ENCODE measurements at regions not wholly inside any gene's neighbourhood (a gene's known extent, or its start where the extent isn't known, plus 50 kb on each side); places are given as distances from the start of the nearest gene placed in this dataset.

DNA sequence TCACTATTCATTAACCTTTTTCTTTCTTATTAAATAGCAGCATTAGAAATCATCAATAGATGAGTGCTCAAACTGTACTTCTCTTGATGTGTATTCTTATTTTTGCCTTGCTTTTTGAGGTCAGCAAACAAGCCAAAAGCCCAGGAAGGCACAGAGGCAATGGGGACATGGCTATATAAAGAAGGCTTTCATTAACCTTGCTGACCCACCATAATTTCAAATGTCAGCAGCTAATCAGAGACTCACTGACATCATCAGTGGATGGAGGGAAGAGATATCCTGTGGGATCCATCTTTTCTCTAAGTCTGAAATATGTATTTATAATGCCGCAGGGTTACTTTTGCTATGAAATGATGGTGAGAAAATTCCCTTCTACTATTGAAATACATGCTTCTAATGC lies 1162.8 kb upstream of the ACVR2A start:
- Histone ChIP-seq H3K4me2 (ENCODE audit: low read length) (no peak overlapping the region), H3K36me3 (ENCODE audit: insufficient read depth, low read length) (no peaks in the 10 kb centered on the region), H3K9ac (ENCODE audit: low read length) (no peak overlapping the region), H3K4me3 (ENCODE audit: insufficient read depth, low read depth, low read length) (no peak overlapping the region), H3K27ac (ENCODE audit: low read depth, low read length) (no peak overlapping the region), H2AFZ (ENCODE audit: low read depth, low read length) (no peak overlapping the region), H3K79me2 (ENCODE audit: insufficient read depth, low read length) (no peaks in the 10 kb centered on the region), H3K27me3 (ENCODE audit: insufficient read depth, low read length) (no peaks in the 10 kb centered on the region), H3K4me1 (ENCODE audit: insufficient read depth, low read length) (no peaks in the 10 kb centered on the region), H4K20me1 (ENCODE audit: insufficient read depth, low read length) (no peaks in the 10 kb centered on the region), H3K9me3 (ENCODE audit: insufficient read depth, low read depth, low read length) (peaks cover 5% of the 10 kb centered on the region)
- no peak for TF ChIP-seq EZH2 (IDR thresholded peaks at IDR 0.05; ENCODE audit: insufficient read depth, low read length)
- TF ChIP-seq, protein P1, sequence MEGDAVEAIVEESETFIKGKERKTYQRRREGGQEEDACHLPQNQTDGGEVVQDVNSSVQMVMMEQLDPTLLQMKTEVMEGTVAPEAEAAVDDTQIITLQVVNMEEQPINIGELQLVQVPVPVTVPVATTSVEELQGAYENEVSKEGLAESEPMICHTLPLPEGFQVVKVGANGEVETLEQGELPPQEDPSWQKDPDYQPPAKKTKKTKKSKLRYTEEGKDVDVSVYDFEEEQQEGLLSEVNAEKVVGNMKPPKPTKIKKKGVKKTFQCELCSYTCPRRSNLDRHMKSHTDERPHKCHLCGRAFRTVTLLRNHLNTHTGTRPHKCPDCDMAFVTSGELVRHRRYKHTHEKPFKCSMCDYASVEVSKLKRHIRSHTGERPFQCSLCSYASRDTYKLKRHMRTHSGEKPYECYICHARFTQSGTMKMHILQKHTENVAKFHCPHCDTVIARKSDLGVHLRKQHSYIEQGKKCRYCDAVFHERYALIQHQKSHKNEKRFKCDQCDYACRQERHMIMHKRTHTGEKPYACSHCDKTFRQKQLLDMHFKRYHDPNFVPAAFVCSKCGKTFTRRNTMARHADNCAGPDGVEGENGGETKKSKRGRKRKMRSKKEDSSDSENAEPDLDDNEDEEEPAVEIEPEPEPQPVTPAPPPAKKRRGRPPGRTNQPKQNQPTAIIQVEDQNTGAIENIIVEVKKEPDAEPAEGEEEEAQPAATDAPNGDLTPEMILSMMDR (IDR thresholded peaks at IDR 0.05; ENCODE audit: insufficient read depth, low read depth, low read length) = no peak
- no peaks in the 10 kb centered on the region for H3K27me3 Mint-ChIP-seq (ENCODE audit: low read depth, unreplicated experiment)
- no peak overlapping the region for H3K27ac Mint-ChIP-seq (ENCODE audit: unreplicated experiment)
- peaks cover 2% of the 10 kb centered on the region for H3K9me3 Mint-ChIP-seq (ENCODE audit: unreplicated experiment)
- DNase-seq (ENCODE audit: low read depth) (no peak), FAIRE-seq (no peak)
- no peaks in the 10 kb centered on the region for H3K4me1 Mint-ChIP-seq (ENCODE audit: low read depth, unreplicated experiment)
- no peak overlapping the region for H3K4me3 Mint-ChIP-seq (ENCODE audit: unreplicated experiment)
- H3K36me3 Mint-ChIP-seq (ENCODE audit: low read depth, unreplicated experiment) = no peaks in the 10 kb centered on the region

DNA sequence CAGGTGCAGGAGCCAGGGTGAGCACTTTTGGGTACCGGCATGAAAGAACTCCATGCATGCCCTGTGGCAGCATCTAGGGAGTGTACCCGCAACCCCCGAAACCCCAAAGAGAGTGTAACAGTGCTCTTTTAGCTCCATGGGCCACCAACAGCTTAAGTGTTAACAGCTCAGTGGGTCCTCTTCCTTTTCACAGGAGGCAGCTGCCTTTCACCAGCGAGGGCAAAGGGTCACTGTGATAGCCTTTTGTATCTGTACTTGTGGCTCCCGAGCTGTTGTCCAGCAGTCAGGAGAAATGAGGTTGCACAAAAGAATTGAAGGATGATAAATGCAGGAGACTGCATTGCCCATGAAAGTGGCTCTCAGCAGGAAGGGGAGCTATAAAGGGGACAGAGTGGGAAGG lies 1166.3 kb upstream of the ACVR2A start:
- no peak for DNase-seq (ENCODE audit: low read depth)
- Histone ChIP-seq H3K27me3 (ENCODE audit: insufficient read depth, low read length) (no peaks in the 10 kb centered on the region), H2AFZ (ENCODE audit: low read depth, low read length) (peak overlapping the region; percentile 10), H3K9me3 (ENCODE audit: insufficient read depth, low read depth, low read length) (peaks cover 5% of the 10 kb centered on the region), H3K4me3 (ENCODE audit: insufficient read depth, low read depth, low read length) (no peak overlapping the region), H3K79me2 (ENCODE audit: insufficient read depth, low read length) (no peaks in the 10 kb centered on the region), H3K36me3 (ENCODE audit: insufficient read depth, low read length) (no peaks in the 10 kb centered on the region), H4K20me1 (ENCODE audit: insufficient read depth, low read length) (no peaks in the 10 kb centered on the region), H3K9ac (ENCODE audit: low read length) (no peak overlapping the region), H3K27ac (ENCODE audit: low read depth, low read length) (no peak overlapping the region), H3K4me1 (ENCODE audit: insufficient read depth, low read length) (no peaks in the 10 kb centered on the region), H3K4me2 (ENCODE audit: low read length) (no peak overlapping the region)
- Mint-ChIP-seq H3K27me3 (ENCODE audit: low read depth, unreplicated experiment) (no peaks in the 10 kb centered on the region), H3K9me3 (ENCODE audit: unreplicated experiment) (no peaks in the 10 kb centered on the region), H3K27ac (ENCODE audit: unreplicated experiment) (no peak overlapping the region), H3K4me3 (ENCODE audit: unreplicated experiment) (no peak overlapping the region), H3K4me1 (ENCODE audit: low read depth, unreplicated experiment) (no peaks in the 10 kb centered on the region), H3K36me3 (ENCODE audit: low read depth, unreplicated experiment) (no peaks in the 10 kb centered on the region)
- TF ChIP-seq, protein P1 (IDR thresholded peaks at IDR 0.05; ENCODE audit: insufficient read depth, low read depth, low read length) = no peak
- no peak for TF ChIP-seq EZH2 (IDR thresholded peaks at IDR 0.05; ENCODE audit: insufficient read depth, low read length)
- FAIRE-seq = no peak

DNA sequence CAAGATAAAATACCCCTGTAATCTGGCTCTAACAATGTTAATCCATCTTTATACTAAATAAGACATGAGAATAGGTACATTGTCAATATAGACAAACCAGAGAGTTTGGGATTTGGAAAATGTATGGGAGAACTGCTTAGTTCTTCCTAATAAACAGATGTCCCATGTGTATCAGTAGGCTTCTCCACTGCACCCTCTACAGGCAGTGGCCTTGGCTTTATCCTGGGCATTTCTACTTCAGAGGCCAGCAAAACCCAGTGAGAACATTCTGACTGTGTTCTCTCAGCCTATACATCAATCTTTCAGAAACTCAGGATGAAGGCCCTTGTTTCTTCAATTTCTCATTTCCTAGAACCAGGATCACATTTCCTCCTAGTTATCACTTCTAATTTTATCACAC lies 1167.5 kb upstream of the ACVR2A start:
- no peak overlapping the region for H3K9ac ChIP-seq (ENCODE audit: low read length)
- H3K4me1 ChIP-seq (ENCODE audit: insufficient read depth, low read length) = no peaks in the 10 kb centered on the region
- no peak overlapping the region for H3K4me2 ChIP-seq (ENCODE audit: low read length)
- H3K27ac Mint-ChIP-seq (ENCODE audit: unreplicated experiment) = no peak overlapping the region
- no peak for DNase-seq (ENCODE audit: low read depth)
- no peaks in the 10 kb centered on the region for H3K9me3 Mint-ChIP-seq (ENCODE audit: unreplicated experiment)
- H4K20me1 ChIP-seq (ENCODE audit: insufficient read depth, low read length) = no peaks in the 10 kb centered on the region
- TF ChIP-seq, protein P1 (IDR thresholded peaks at IDR 0.05; ENCODE audit: insufficient read depth, low read depth, low read length) = no peak
- no peak for TF ChIP-seq EZH2 (IDR thresholded peaks at IDR 0.05; ENCODE audit: insufficient read depth, low read length)
- no peak overlapping the region for H3K4me3 ChIP-seq (ENCODE audit: insufficient read depth, low read depth, low read length)
- H3K4me1 Mint-ChIP-seq (ENCODE audit: low read depth, unreplicated experiment) = no peaks in the 10 kb centered on the region
- no peaks in the 10 kb centered on the region for H3K27me3 ChIP-seq (ENCODE audit: insufficient read depth, low read length)
- no peak overlapping the region for H3K4me3 Mint-ChIP-seq (ENCODE audit: unreplicated experiment)
- H3K79me2 ChIP-seq (ENCODE audit: insufficient read depth, low read length) = no peaks in the 10 kb centered on the region
- FAIRE-seq = no peak
- no peaks in the 10 kb centered on the region for H3K36me3 Mint-ChIP-seq (ENCODE audit: low read depth, unreplicated experiment)
- no peak overlapping the region for H3K27ac ChIP-seq (ENCODE audit: low read depth, low read length)
- no peak overlapping the region for H2AFZ ChIP-seq (ENCODE audit: low read depth, low read length)
- H3K36me3 ChIP-seq (ENCODE audit: insufficient read depth, low read length) = no peaks in the 10 kb centered on the region
- H3K27me3 Mint-ChIP-seq (ENCODE audit: low read depth, unreplicated experiment) = no peaks in the 10 kb centered on the region
- peaks cover 5% of the 10 kb centered on the region for H3K9me3 ChIP-seq (ENCODE audit: insufficient read depth, low read depth, low read length)

Data from astrocyte (in vitro differentiated cells and primary cell).